H1 (cell line): ENCODE measurements at regions not wholly inside any gene's neighbourhood (a gene's known extent, or its start where the extent isn't known, plus 50 kb on each side); places are given as distances from the start of the nearest gene placed in this dataset.

Experiments
- CTCF ChIA-PET: fragments of 300-600 bp; sonication (Branson Sonifier 250); formaldehyde crosslinking; loops from one replicate; lab custom pipeline; 2021; ENCODE audit not compliant: partially characterized antibody; lab: Charles Lee
- POLR2A ChIA-PET: fragments of 300-600 bp; sonication (Branson Sonifier 250); formaldehyde crosslinking; loops from one replicate; lab custom pipeline; 2021; ENCODE audit warnings: inconsistent platforms; ENCODE audit not compliant: partially characterized antibody; lab: Charles Lee
- DNase-seq, 2 experiments: peaks; one replicate each; pipeline versions ENCODE4 v3.0.0 to v3.0.0-alpha.2; 2010 to 2022; ENCODE audit warnings: low spot score in 2 of 2, low read depth in 1 of 2, mixed read lengths in 1 of 2
- FAIRE-seq: peaks from 2 replicates; lab custom pipeline; 2011; peaks lifted over from hg19 to GRCh38; lab: Jason Lieb, UNC
- H2AFZ ChIP-seq: 2 replicates; pipeline ENCODE4 v1.8.1; 2012; ENCODE audit warnings: low read length, inconsistent platforms
- H2AK5ac ChIP-seq: 2 replicates; pipeline ENCODE4 v1.6.1; 2013; ENCODE audit warnings: low read depth, low read length
- H2BK120ac ChIP-seq: replicated peaks from 2 replicates; pipeline ENCODE3; 2013; ENCODE audit warnings: low read depth, low read length, inconsistent platforms
- H2BK12ac ChIP-seq: 2 replicates; pipeline ENCODE4 v1.6.1; 2013; ENCODE audit warnings: low read depth, low read length
- H2BK15ac ChIP-seq: 2 replicates; pipeline ENCODE4 v1.6.1; 2013; ENCODE audit warnings: low read length
- H2BK20ac ChIP-seq: 2 replicates; pipeline ENCODE4 v1.6.1; 2013; ENCODE audit warnings: low read length
- H2BK5ac ChIP-seq: 2 replicates; pipeline ENCODE4 v1.6.1; 2013; ENCODE audit warnings: low read depth, low read length
- H3K14ac ChIP-seq: 2 replicates; pipeline ENCODE4 v1.6.1; 2013; ENCODE audit warnings: inconsistent platforms; ENCODE audit not compliant: insufficient read length
- H3K18ac ChIP-seq: 2 replicates; pipeline ENCODE4 v1.6.1; 2013; ENCODE audit warnings: low read length; ENCODE audit errors: extremely low read depth
- H3K23ac ChIP-seq: 2 replicates; pipeline ENCODE4 v1.6.1; 2013; ENCODE audit warnings: inconsistent platforms; ENCODE audit not compliant: insufficient read length
- H3K23me2 ChIP-seq: 2 replicates; pipeline ENCODE4 v1.6.1; 2013; ENCODE audit warnings: low read depth, low read length
- H3K27ac ChIP-seq: 2 replicates; pipeline ENCODE4 v1.6.1; 2011; ENCODE audit warnings: low read depth, low read length, inconsistent platforms
- H3K27me3 ChIP-seq, 4 experiments: replicated peaks in 1 of 4; 1 replicate in 1 of 4; 2 replicates in 3 of 4; pipeline versions ENCODE4 v1.6.1 to v1.8.1; 2011 to 2013; ENCODE audit warnings: low read length in 3 of 4, mild to moderate bottlenecking in 3 of 4, inconsistent platforms in 2 of 4, mixed read lengths in 2 of 4, moderate library complexity in 1 of 4; ENCODE audit not compliant: control insufficient read depth in 3 of 4, insufficient read depth in 3 of 4; ENCODE audit errors: extremely low read depth in 1 of 4
- H3K36me3 ChIP-seq, 4 experiments: 2 replicates each; pipeline versions ENCODE4 v1.6.1 to v1.8.1; 2011 to 2013; ENCODE audit warnings: mild to moderate bottlenecking in 4 of 4, low read length in 3 of 4, moderate library complexity in 2 of 4, control low read depth in 1 of 4, inconsistent platforms in 1 of 4; ENCODE audit not compliant: insufficient read depth in 4 of 4, control insufficient read depth in 2 of 4
- H3K4ac ChIP-seq: replicated peaks from 2 replicates; pipeline ENCODE3; 2013; ENCODE audit warnings: low read length, low read depth, mixed read lengths, inconsistent platforms; ENCODE audit not compliant: insufficient read length
- H3K4me1 ChIP-seq, 4 experiments: replicated peaks in 1 of 4; 1 replicate in 1 of 4; 2 replicates in 3 of 4; pipeline versions ENCODE4 v1.6.1 to v1.8.1; 2011 to 2013; ENCODE audit warnings: low read length in 3 of 4, inconsistent platforms in 2 of 4, mixed read lengths in 1 of 4; ENCODE audit not compliant: insufficient read depth in 4 of 4, control insufficient read depth in 3 of 4
- H3K4me2 ChIP-seq, 2 experiments: 2 replicates each; pipeline versions ENCODE4 v1.6.1 to v1.8.1; 2011 to 2013; ENCODE audit warnings: low read depth in 2 of 2, low read length in 2 of 2, control low read depth in 1 of 2, inconsistent platforms in 1 of 2, mild to moderate bottlenecking in 1 of 2; ENCODE audit not compliant: insufficient read depth in 1 of 2
- H3K4me3 ChIP-seq, 4 experiments: fragments of 200-600, 300-600 bp in 1 of 4; sonication (generic), shearing (Covaris generic), sonication (Bioruptor Twin) in 1 of 4; 2 replicates each; pipeline versions ENCODE4 v1.5.1 to v1.8.1; 2011 to 2016; ENCODE audit warnings: low read length in 4 of 4, low read depth in 3 of 4, control low read depth in 2 of 4, inconsistent platforms in 2 of 4, mild to moderate bottlenecking in 2 of 4, mixed read lengths in 1 of 4, moderate library complexity in 1 of 4; ENCODE audit not compliant: insufficient read depth in 2 of 4; ENCODE audit errors: extremely low read depth in 1 of 4
- H3K56ac ChIP-seq: replicated peaks from 2 replicates; pipeline ENCODE3; 2013; ENCODE audit warnings: low read depth, mild to moderate bottlenecking, mixed read lengths, low read length, inconsistent platforms; ENCODE audit not compliant: insufficient read length
- H3K79me1 ChIP-seq: 2 replicates; pipeline ENCODE4 v1.6.1; 2013; ENCODE audit warnings: low read depth, low read length, control low read depth
- H3K79me2 ChIP-seq, 2 experiments: 2 replicates each; pipeline versions ENCODE4 v1.6.1 to v1.8.1; 2012 to 2013; ENCODE audit warnings: low read length in 2 of 2, mild to moderate bottlenecking in 2 of 2, inconsistent platforms in 1 of 2; ENCODE audit not compliant: insufficient read depth in 2 of 2, control insufficient read depth in 1 of 2
- H3K9ac ChIP-seq, 4 experiments: replicated peaks in 1 of 4; 1 replicate in 1 of 4; 2 replicates in 3 of 4; pipeline versions ENCODE4 v1.6.1 to v1.8.1; 2011 to 2013; ENCODE audit warnings: low read depth in 3 of 4, low read length in 3 of 4, control low read depth in 2 of 4, mild to moderate bottlenecking in 2 of 4, moderate library complexity in 2 of 4, inconsistent platforms in 1 of 4; ENCODE audit errors: extremely low read depth in 1 of 4
- H3K9me3 ChIP-seq, 2 experiments: 2 replicates each; pipeline versions ENCODE4 v1.6.1 to v1.8.1; 2012 to 2013; ENCODE audit warnings: mild to moderate bottlenecking in 2 of 2, moderate library complexity in 2 of 2, control low read depth in 1 of 2, inconsistent platforms in 1 of 2, low read depth in 1 of 2, low read length in 1 of 2, mixed read lengths in 1 of 2; ENCODE audit not compliant: insufficient read depth in 2 of 2
- H4K20me1 ChIP-seq, 2 experiments: replicated peaks in 1 of 2; 2 replicates each; pipeline versions ENCODE3 to v1.8.1; 2011 to 2013; ENCODE audit warnings: inconsistent platforms in 2 of 2, low read length in 2 of 2, mild to moderate bottlenecking in 1 of 2; ENCODE audit not compliant: insufficient read depth in 2 of 2, control insufficient read depth in 1 of 2
- H4K5ac ChIP-seq: 2 replicates; pipeline ENCODE4 v1.6.1; 2013; ENCODE audit warnings: low read length, low read depth, mixed read lengths, inconsistent platforms; ENCODE audit not compliant: insufficient read length
- H4K8ac ChIP-seq: 2 replicates; pipeline ENCODE4 v1.8.0; 2013; ENCODE audit warnings: mild to moderate bottlenecking, moderate library complexity, low read length, inconsistent platforms; ENCODE audit not compliant: insufficient read depth; ENCODE audit errors: extremely low read depth
- H4K91ac ChIP-seq: replicated peaks from 2 replicates; pipeline ENCODE3; 2013; ENCODE audit warnings: low read length, mixed read lengths, inconsistent platforms; ENCODE audit not compliant: insufficient read length
- EGR1 ChIP-seq: IDR thresholded peaks from 2 replicates; pipeline ENCODE4 v1.6.1; 2011; ENCODE audit warnings: low read depth, low read length, borderline replicate concordance
- EZH2 ChIP-seq: fragments of 200-600 bp; sonication (generic); IDR thresholded peaks from 2 replicates; pipeline ENCODE4 v1.7.1; 2012; ENCODE audit warnings: low read depth, mild to moderate bottlenecking, moderate library complexity, low read length, inconsistent platforms; ENCODE audit not compliant: severe bottlenecking
- HDAC6 ChIP-seq: IDR thresholded peaks from one replicate; pipeline ENCODE4 v1.7.1; 2012; ENCODE audit warnings: low read depth, mild to moderate bottlenecking, inconsistent platforms, low read length, moderate library complexity
- JUN ChIP-seq: IDR thresholded peaks from 2 replicates; pipeline ENCODE4 v1.6.1; 2011; ENCODE audit warnings: low read depth, mild to moderate bottlenecking, improper control_type of control experiment, low read length
- JUND ChIP-seq: IDR thresholded peaks from 2 replicates; pipeline ENCODE4 v1.6.1; 2011; ENCODE audit warnings: mild to moderate bottlenecking, improper control_type of control experiment, low read length
- KDM1A ChIP-seq: fragments of 200-600, 300-600 bp; sonication (generic); IDR thresholded peaks from 2 replicates; pipeline ENCODE4 v1.7.1; 2016; ENCODE audit warnings: mild to moderate bottlenecking, low read length, borderline replicate concordance
- SIX5 ChIP-seq: IDR thresholded peaks from 2 replicates; pipeline ENCODE4 v1.6.1; 2011; ENCODE audit warnings: mild to moderate bottlenecking, low read depth, low read length
- SP2 ChIP-seq: IDR thresholded peaks from 2 replicates; pipeline ENCODE4 v1.6.1; 2012; ENCODE audit warnings: mild to moderate bottlenecking, low read length, inconsistent platforms
- SRF ChIP-seq: IDR thresholded peaks from 2 replicates; pipeline ENCODE4 v1.6.1; 2011; ENCODE audit warnings: mild to moderate bottlenecking, low read depth, low read length, moderate library complexity
- SUZ12 ChIP-seq: fragments of 200-600 bp; sonication (generic); IDR thresholded peaks from 2 replicates; pipeline ENCODE4 v1.6.1; 2012; ENCODE audit warnings: mild to moderate bottlenecking, inconsistent platforms, low read length, moderate library complexity, mixed read lengths
- TAF1 ChIP-seq: IDR thresholded peaks from 2 replicates; pipeline ENCODE4 v1.6.1; 2011; ENCODE audit warnings: mild to moderate bottlenecking, low read depth, low read length
- TCF12 ChIP-seq: IDR thresholded peaks from 2 replicates; pipeline ENCODE4 v1.6.1; 2011; ENCODE audit warnings: low read depth, mild to moderate bottlenecking, low read length
- WGBS, 2 experiments: shearing (Covaris generic) in 1 of 2; methylation state at CpG; one replicate each; pipeline versions ENCODE4 v1.1.6 to v1.1.7; 2013 to 2015; ENCODE audit warnings: low lambda C conversion rate in 2 of 2, mixed read lengths in 2 of 2, inconsistent platforms in 1 of 2, low coverage in 1 of 2, missing lambda C conversion rate in 1 of 2; ENCODE audit not compliant: insufficient replicate concordance in 2 of 2, insufficient coverage in 1 of 2, insufficient read length in 1 of 2; ENCODE audit errors: extremely low coverage in 1 of 2, missing lambda C conversion rate in 1 of 2; 5-methylcytosine and 5-hydroxymethylcytosine counted together
- TF ChIP-seq, protein P1 (sequence below): IDR thresholded peaks from 2 replicates; pipeline ENCODE4 v1.6.1; 2012; ENCODE audit warnings: inconsistent platforms

DNA sequence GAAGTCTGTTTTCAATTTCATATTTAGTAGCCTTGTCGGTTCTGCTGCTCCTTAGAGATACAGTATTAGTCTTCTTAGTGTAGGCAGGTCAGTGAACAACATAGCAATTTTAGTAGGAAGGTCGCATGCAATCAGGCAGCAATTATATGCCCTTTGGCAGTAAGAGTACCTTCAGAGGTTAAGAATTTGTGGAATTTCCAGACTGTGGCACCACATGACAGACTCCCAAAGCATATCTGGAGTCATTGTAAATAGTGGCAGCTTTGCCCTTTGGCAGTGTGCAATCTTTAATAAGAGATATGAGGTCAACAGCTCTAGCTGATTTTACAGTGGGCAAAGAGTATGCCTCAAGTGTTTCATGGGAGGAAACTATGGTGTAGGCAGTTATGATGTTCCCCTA lies 1532.5 kb upstream of the CADM2 start:
- POLR2A ChIA-PET = no interaction called here
- no peak for TF ChIP-seq TAF1
- TF ChIP-seq HDAC6 = no peak
- no peak for TF ChIP-seq JUN
- TF ChIP-seq EZH2 = no peak
- TF ChIP-seq SIX5 = no peak
- TF ChIP-seq EGR1 = no peak
- no peak for TF ChIP-seq KDM1A
- TF ChIP-seq SRF = no peak
- TF ChIP-seq SUZ12 = no peak
- no peak for TF ChIP-seq SP2
- TF ChIP-seq, protein P1, sequence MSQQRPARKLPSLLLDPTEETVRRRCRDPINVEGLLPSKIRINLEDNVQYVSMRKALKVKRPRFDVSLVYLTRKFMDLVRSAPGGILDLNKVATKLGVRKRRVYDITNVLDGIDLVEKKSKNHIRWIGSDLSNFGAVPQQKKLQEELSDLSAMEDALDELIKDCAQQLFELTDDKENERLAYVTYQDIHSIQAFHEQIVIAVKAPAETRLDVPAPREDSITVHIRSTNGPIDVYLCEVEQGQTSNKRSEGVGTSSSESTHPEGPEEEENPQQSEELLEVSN = no peak
- no peak for TF ChIP-seq JUND
- TF ChIP-seq TCF12 = no peak

More for the DNA sequence above, 1532.5 kb upstream of the CADM2 start:
- H2BK15ac ChIP-seq = no peak overlapping the region
- H4K5ac ChIP-seq = no peak overlapping the region
- CTCF ChIA-PET = no interaction called here
- no peak overlapping the region for H4K91ac ChIP-seq
- no peak overlapping the region for H2BK12ac ChIP-seq
- no peaks in the 10 kb centered on the region; a peak in 1 of 4 replicates for H3K9me3 ChIP-seq
- no peak overlapping the region for H3K4ac ChIP-seq
- no peak overlapping the region for H3K18ac ChIP-seq
- no peak overlapping the region for H4K8ac ChIP-seq
- no peak for FAIRE-seq
- DNase-seq = no peak
- no peak overlapping the region for H3K27ac ChIP-seq
- no peak overlapping the region for H3K14ac ChIP-seq
- H3K36me3 ChIP-seq = no peaks in the 10 kb centered on the region
- no peak overlapping the region for H2AK5ac ChIP-seq
- H2BK5ac ChIP-seq = no peak overlapping the region
- H3K27me3 ChIP-seq = no peaks in the 10 kb centered on the region
- H2AFZ ChIP-seq = no peak overlapping the region
- no peak overlapping the region for H3K23ac ChIP-seq
- no peaks in the 10 kb centered on the region for H3K79me1 ChIP-seq
- H3K4me2 ChIP-seq = no peak overlapping the region
- H2BK20ac ChIP-seq = no peak overlapping the region
- no peaks in the 10 kb centered on the region for H4K20me1 ChIP-seq
- H3K56ac ChIP-seq = no peak overlapping the region
- 89% methylated on average over 2 of the region's 2 CpGs; no CpG with 5 or more reads in 1 of the 2 experiments for WGBS, 2 experiments
- no peaks in the 10 kb centered on the region for H3K79me2 ChIP-seq
- H3K4me3 ChIP-seq = no peak overlapping the region
- no peak overlapping the region for H3K9ac ChIP-seq
- H3K23me2 ChIP-seq = no peaks in the 10 kb centered on the region
- no peaks in the 10 kb centered on the region for H3K4me1 ChIP-seq
- H2BK120ac ChIP-seq = no peak overlapping the region
